Fibroblast of mammary gland (primary cell): ENCODE measurements at regions not wholly inside any gene's neighbourhood (a gene's known extent, or its start where the extent isn't known, plus 50 kb on each side); places are given as distances from the start of the nearest gene placed in this dataset.

Experiments
- DNase-seq: peaks from one replicate; pipeline ENCODE4 v3.0.0-alpha.2; 2010; ENCODE audit warnings: low read depth
- H3K4me3 ChIP-seq: 2 replicates; pipeline ENCODE4 v1.5.1; 2011; ENCODE audit warnings: low read depth, mild to moderate bottlenecking, low read length, moderate library complexity; ENCODE audit not compliant: control insufficient read depth
- CTCF ChIP-seq: conservative IDR thresholded peaks from 2 replicates; pipeline ENCODE4 v1.5.1; 2011; ENCODE audit warnings: low read depth, low read length, inconsistent platforms; ENCODE audit not compliant: control insufficient read depth, insufficient read depth

- DNase-seq: no peak
- H3K4me3 ChIP-seq: no peak overlapping the region
- no peak for TF ChIP-seq CTCF
These were observed 94.5 kb upstream of the FAM20A start for GRCh38 chr17:68695659-68696058.

GRCh38 chr17:68694791-68695485, 93.8 kb upstream of the FAM20A start:
- H3K4me3 ChIP-seq: no peak overlapping the region
- DNase-seq: peak; percentile 57
- no peak for TF ChIP-seq CTCF

- no peak for DNase-seq
- TF ChIP-seq CTCF: no peak
- no peak overlapping the region for H3K4me3 ChIP-seq
These were observed 92.7 kb upstream of the FAM20A start for GRCh38 chr17:68693896-68694295.

GRCh38 chr17:68693466-68693865, 92.3 kb upstream of the FAM20A start:
- H3K4me3 ChIP-seq: no peak overlapping the region
- TF ChIP-seq CTCF: no peak
- no peak for DNase-seq

GRCh38 chr17:68686108-68686988, 85.2 kb upstream of the FAM20A start:
- TF ChIP-seq CTCF: no peak
- DNase-seq: no peak
- no peak overlapping the region for H3K4me3 ChIP-seq

GRCh38 chr17:68684949-68685357, 83.8 kb upstream of the FAM20A start:
- no peak for TF ChIP-seq CTCF
- DNase-seq: peak; percentile 75
- H3K4me3 ChIP-seq: no peak overlapping the region
